GM12874 (cell line): ENCODE measurements at regions not wholly inside any gene's neighbourhood (a gene's known extent, or its start where the extent isn't known, plus 50 kb on each side); places are given as distances from the start of the nearest gene placed in this dataset.

Source experiments
- TF ChIP-seq, protein P1 (sequence below): IDR thresholded peaks from 2 replicates; pipeline ENCODE4 v1.5.1; 2011; ENCODE audit warnings: low read depth, mild to moderate bottlenecking, control low read depth, low read length, moderate library complexity; ENCODE audit not compliant: insufficient read depth

DNA sequence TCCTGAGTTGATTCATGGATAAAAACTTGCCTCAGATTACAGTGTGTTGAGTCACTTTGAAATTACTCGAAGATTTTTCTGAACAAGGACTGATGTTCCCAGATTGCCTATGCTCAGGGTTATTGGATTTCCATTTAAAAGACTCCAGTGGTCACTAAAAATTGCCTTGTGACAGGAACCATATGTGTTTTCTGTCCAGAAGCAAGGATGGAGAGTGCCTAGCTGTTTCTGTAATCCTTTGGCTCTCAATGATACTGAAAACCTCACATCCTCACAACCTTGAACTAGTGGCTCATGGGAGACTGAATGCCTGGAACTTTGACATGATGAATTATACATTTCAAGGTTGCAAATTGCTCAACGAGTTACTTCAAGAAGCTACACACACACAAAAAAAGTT, 1271.8 kb downstream of the BRINP3 start:
- TF ChIP-seq, protein P1, sequence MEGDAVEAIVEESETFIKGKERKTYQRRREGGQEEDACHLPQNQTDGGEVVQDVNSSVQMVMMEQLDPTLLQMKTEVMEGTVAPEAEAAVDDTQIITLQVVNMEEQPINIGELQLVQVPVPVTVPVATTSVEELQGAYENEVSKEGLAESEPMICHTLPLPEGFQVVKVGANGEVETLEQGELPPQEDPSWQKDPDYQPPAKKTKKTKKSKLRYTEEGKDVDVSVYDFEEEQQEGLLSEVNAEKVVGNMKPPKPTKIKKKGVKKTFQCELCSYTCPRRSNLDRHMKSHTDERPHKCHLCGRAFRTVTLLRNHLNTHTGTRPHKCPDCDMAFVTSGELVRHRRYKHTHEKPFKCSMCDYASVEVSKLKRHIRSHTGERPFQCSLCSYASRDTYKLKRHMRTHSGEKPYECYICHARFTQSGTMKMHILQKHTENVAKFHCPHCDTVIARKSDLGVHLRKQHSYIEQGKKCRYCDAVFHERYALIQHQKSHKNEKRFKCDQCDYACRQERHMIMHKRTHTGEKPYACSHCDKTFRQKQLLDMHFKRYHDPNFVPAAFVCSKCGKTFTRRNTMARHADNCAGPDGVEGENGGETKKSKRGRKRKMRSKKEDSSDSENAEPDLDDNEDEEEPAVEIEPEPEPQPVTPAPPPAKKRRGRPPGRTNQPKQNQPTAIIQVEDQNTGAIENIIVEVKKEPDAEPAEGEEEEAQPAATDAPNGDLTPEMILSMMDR, result no peak

DNA sequence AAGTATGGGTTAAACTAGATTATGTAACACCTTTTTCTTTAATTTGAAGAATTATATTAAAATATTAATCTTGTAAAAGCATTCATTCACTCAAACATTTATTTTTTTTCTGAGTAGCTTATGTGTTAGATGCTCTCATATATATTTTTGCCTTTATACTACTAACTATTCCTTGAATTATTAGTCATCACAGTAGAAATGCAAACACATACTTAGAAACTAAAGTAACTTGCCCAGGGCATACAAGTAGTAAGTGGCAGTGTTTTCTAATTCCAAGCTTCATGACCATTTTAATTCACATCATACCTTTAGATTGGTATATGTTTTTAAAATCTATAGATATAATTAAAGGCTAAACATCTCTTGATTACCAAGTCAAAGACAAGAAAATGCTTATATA, 1271.0 kb downstream of the BRINP3 start:
- TF ChIP-seq, protein P1, result no peak

DNA sequence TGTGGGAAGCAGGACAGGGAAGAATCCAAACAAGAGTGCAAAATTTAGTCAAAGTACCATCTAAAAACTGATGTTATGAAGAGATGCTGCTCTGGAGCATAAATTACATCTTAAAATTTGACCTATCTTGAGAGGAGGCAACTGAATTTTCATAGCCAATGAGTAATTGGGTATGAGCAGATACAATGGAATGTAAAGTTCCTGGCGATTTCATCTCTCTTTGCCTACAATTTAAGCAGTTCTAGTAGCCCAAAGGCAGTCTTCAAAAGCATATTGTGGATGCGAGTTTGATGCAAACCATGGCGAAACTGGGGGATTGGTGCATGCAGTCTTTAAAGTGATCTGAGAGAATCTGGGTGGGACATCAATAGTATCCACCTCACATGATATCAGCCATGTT, 1265.9 kb downstream of the BRINP3 start:
- TF ChIP-seq, protein P1, result no peak

DNA sequence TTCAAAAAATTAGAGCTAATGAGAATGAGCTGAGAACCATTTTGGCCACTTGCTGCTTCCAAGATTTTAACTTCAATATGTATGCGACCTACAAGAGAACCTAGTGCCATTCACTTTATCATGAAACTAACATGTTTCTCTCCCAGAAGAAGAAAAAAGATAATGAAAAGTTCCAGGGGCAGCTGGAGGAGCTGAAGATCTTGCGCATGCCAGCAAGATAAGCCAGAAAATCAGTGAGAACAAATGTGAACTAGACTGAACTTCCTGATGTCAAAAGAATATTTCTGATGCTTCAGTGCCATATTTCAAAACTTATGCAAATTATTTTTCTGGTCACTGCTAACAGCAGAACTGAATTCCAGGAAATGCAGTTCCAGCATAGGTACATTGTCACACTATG, 1265.1 kb downstream of the BRINP3 start:
- TF ChIP-seq, protein P1, result no peak

DNA sequence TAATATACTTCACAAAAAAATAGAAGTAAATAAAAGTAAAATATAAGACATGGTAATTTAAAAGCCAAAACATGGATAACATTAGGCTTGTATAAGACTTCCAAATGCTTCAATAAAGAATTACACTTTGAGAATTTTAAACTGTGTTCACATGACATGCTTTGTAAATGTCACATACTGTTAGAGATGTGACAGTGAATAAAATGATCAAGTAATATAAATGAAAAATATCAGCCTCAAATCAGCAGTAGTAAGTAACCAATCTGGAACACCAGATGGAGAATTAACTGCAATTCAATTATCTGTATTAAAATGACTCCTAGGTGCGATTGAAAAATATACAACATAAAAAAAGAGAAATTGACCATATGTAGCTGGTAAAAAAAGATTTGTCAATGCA, 1260.8 kb downstream of the BRINP3 start:
- TF ChIP-seq, protein P1, result no peak

DNA sequence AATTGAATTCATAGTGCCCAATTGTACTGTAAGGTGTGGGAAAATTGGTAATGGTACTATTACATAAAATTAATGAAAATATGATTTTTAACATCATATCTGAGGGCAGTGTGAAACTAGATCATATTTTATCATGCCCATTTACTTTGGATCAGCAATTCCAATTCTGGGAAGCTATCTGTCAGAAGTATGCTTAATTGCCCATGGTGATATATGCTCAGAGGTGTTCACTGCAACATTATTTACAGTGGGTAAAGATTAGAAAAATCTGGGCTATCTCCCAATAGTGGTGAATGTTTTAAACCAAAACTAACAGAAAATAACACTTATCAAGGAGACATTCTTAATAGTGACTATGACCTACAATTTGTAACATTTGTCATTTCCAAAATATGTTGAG, 1260.0 kb downstream of the BRINP3 start:
- TF ChIP-seq, protein P1, result no peak

DNA sequence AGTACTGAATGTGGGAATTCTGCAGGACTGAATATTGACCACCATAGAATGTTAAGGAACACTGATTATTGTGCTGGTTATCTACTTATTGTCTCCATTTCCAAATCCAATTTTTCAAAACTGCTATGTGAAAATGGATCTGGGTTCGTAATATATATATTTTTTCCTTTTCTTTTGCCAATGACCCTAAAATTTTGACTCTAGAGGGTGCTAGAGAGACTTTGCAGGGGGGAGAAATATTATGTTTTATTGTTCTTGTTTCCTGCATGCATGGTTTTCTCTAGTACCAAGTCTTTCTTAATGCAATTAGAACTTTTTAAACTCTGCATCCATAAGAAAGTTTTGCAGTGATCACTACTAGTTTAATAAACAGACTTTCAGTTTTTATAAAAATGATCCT, 1256.9 kb downstream of the BRINP3 start:
- TF ChIP-seq, protein P1, result no peak

DNA sequence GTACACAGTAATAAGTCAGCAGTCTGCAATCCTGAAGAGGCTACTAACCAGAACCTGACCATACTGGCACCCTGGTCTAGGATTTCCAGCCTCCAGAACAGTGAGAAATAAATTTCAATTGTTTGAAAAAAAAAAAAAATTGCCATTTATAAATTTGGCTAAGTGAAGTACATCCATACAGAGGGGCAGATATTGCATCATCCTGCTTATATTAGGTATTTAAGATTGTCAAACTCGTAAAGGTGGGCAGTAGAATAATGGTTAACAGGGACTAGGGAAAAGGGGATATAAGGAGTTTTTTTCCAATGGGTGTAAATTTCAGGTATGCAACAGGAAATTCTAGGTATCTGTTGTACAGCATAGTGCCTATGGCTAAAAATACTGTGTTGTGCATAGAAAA, 1250.9 kb downstream of the BRINP3 start:
- TF ChIP-seq, protein P1, result no peak
